HepG2 (cell line): ENCODE measurements at regions not wholly inside any gene's neighbourhood (a gene's known extent, or its start where the extent isn't known, plus 50 kb on each side); places are given as distances from the start of the nearest gene placed in this dataset.
A peak's percentile ranks its signal among the peaks of the same experiment; 100 is the strongest.

ENCODE experiments used
- ATAC-seq: fragments of 200-7000 bp; cut with Tn5 transposase; 3 replicates; pipeline ENCODE4 v1.9.1; 2020; ENCODE audit warnings: mild to moderate bottlenecking, moderate library complexity
- BruUV-seq: library from RNA; stranded (reverse); fragments of 400-500 nt; replicated peaks from 2 replicates; lab custom pipeline; 2021; lab: Mats Ljungman, UMichigan
- CTCF ChIA-PET: fragments of 300-600 bp; formaldehyde crosslinking; extraction: SDS; loops from one replicate; lab custom pipeline; 2021; ENCODE audit warnings: low total read pairs, inconsistent platforms, low intra/inter-chr PET ratio; lab: Yijun Ruan, JAX
- POLR2A ChIA-PET: fragments of 350-600 bp; sonication (Branson Sonifier 250); formaldehyde crosslinking; loops from one replicate; lab custom pipeline; 2020; ENCODE audit warnings: antibody characterized with exemption, inconsistent platforms; lab: Yijun Ruan, JAX
- DNase-seq: peaks from one replicate; pipeline ENCODE4 v3.0.0-alpha.2; 2015; ENCODE audit warnings: low spot score
- FAIRE-seq: peaks from 3 replicates; lab custom pipeline; 2011; peaks lifted over from hg19 to GRCh38; lab: Jason Lieb, UNC
- H2AFZ ChIP-seq: one replicate; pipeline ENCODE4 v1.6.1; 2011; ENCODE audit warnings: low read length, inconsistent platforms
- H3K27ac ChIP-seq: fragments of 300-600 bp; 3 replicates; pipeline ENCODE4 v1.8.0; 2011; ENCODE audit warnings: mixed run types, mild to moderate bottlenecking, mixed read lengths, low read length, inconsistent platforms; ENCODE audit not compliant: insufficient read depth; ENCODE audit errors: extremely low read length
- H3K27me3 ChIP-seq, 2 experiments: fragments of 200-600 bp in 1 of 2; 2 replicates in 1 of 2; 3 replicates in 1 of 2; pipeline versions ENCODE4 v1.6.0 to v1.8.0; 2011; ENCODE audit warnings: low read length in 2 of 2, mild to moderate bottlenecking in 2 of 2, moderate library complexity in 2 of 2, inconsistent platforms in 1 of 2; ENCODE audit not compliant: insufficient read depth in 2 of 2, control insufficient read depth in 1 of 2
- H3K36me3 ChIP-seq, 2 experiments: fragments of 200-600 bp in 1 of 2; replicated peaks in 1 of 2; 2 replicates in 1 of 2; 3 replicates in 1 of 2; pipeline versions ENCODE4 v1.5.1 to v1.8.0; 2011; ENCODE audit warnings: low read length in 2 of 2, inconsistent platforms in 1 of 2; ENCODE audit not compliant: insufficient read depth in 2 of 2, control insufficient read depth in 1 of 2
- H3K4me1 ChIP-seq: 2 replicates; pipeline ENCODE4 v1.5.1; 2012; ENCODE audit warnings: low read length, inconsistent platforms; ENCODE audit not compliant: insufficient read depth
- H3K4me2 ChIP-seq: 2 replicates; pipeline ENCODE4 v1.6.0; 2011; ENCODE audit warnings: low read depth, low read length, inconsistent platforms
- H3K4me3 ChIP-seq, 3 experiments: fragments of 200-600 bp in 1 of 3; sonication (generic), shearing (Covaris generic) in 1 of 3; replicated peaks in 1 of 3; 2 replicates each; pipeline ENCODE4 v1.5.1; 2011 to 2016; ENCODE audit warnings: low read length in 3 of 3, inconsistent platforms in 2 of 3, low read depth in 2 of 3, mild to moderate bottlenecking in 2 of 3, control low read depth in 1 of 3, mixed read lengths in 1 of 3; ENCODE audit not compliant: insufficient read depth in 1 of 3
- H3K79me2 ChIP-seq: one replicate; pipeline ENCODE4 v1.6.1; 2011; ENCODE audit warnings: low read length, inconsistent platforms; ENCODE audit not compliant: insufficient read depth
- H3K9ac ChIP-seq: 2 replicates; pipeline ENCODE4 v1.6.0; 2011; ENCODE audit warnings: mild to moderate bottlenecking, low read depth, low read length, inconsistent platforms; ENCODE audit not compliant: insufficient read depth
- H3K9me3 ChIP-seq: 2 replicates; pipeline ENCODE4 v1.5.1; 2012; ENCODE audit warnings: mild to moderate bottlenecking, low read length
- H4K20me1 ChIP-seq: 2 replicates; pipeline ENCODE4 v1.6.0; 2011; ENCODE audit warnings: inconsistent platforms, mild to moderate bottlenecking, low read length, moderate library complexity; ENCODE audit not compliant: insufficient read depth
- ESRRA ChIP-seq: sonication (generic); formaldehyde crosslinking; IDR thresholded peaks from 2 replicates; pipeline ENCODE4 v1.5.1; 2020; ENCODE audit warnings: mild to moderate bottlenecking, low read depth, missing genetic modification reagents
- HOXD1 ChIP-seq: sonication (generic); formaldehyde crosslinking; IDR thresholded peaks from 2 replicates; pipeline ENCODE4 v1.5.0; 2020; ENCODE audit warnings: missing genetic modification reagents
- NCOA5 ChIP-seq: sonication (generic); formaldehyde crosslinking; IDR thresholded peaks from 2 replicates; pipeline ENCODE4 v1.4.0; 2020; ENCODE audit warnings: missing genetic modification reagents
- NFE2L1 ChIP-seq: sonication (generic); formaldehyde crosslinking; IDR thresholded peaks from 2 replicates; pipeline ENCODE4 v1.4.0; 2020; ENCODE audit warnings: missing genetic modification reagents, mild to moderate bottlenecking, borderline replicate concordance
- PAWR ChIP-seq: sonication (generic); formaldehyde crosslinking; IDR thresholded peaks from 2 replicates; pipeline ENCODE4 v1.4.0; 2020; ENCODE audit warnings: missing genetic modification reagents, mild to moderate bottlenecking, borderline replicate concordance
- PLSCR1 ChIP-seq: sonication (generic); formaldehyde crosslinking; IDR thresholded peaks from 2 replicates; pipeline ENCODE4 v1.5.0; 2020; ENCODE audit warnings: missing genetic modification reagents, mild to moderate bottlenecking, borderline replicate concordance
- RARG ChIP-seq: sonication (generic); formaldehyde crosslinking; IDR thresholded peaks from 2 replicates; pipeline ENCODE4 v1.4.0; 2020; ENCODE audit warnings: low read depth, mild to moderate bottlenecking, missing genetic modification reagents
- SALL2 ChIP-seq: sonication (generic); formaldehyde crosslinking; IDR thresholded peaks from 2 replicates; pipeline ENCODE4 v1.8.1; 2023; ENCODE audit warnings: mild to moderate bottlenecking, missing genetic modification reagents, inconsistent platforms
- STAT6 ChIP-seq: sonication (generic); formaldehyde crosslinking; IDR thresholded peaks from 2 replicates; pipeline ENCODE4 v1.4.0; 2020; ENCODE audit warnings: missing genetic modification reagents, mild to moderate bottlenecking, borderline replicate concordance
- ZNF280B ChIP-seq: sonication (generic); formaldehyde crosslinking; IDR thresholded peaks from 2 replicates; pipeline ENCODE4 v1.5.0; 2020; ENCODE audit warnings: missing genetic modification reagents, mild to moderate bottlenecking, borderline replicate concordance
- ZNF446 ChIP-seq: sonication (generic); formaldehyde crosslinking; IDR thresholded peaks from 2 replicates; pipeline ENCODE4 v1.5.0; 2020; ENCODE audit warnings: mild to moderate bottlenecking, missing genetic modification reagents
- ZNF496 ChIP-seq: sonication (generic); formaldehyde crosslinking; IDR thresholded peaks from 2 replicates; pipeline ENCODE4 v1.8.1; 2023; ENCODE audit warnings: mild to moderate bottlenecking, moderate library complexity, missing genetic modification reagents; ENCODE audit not compliant: insufficient replicate concordance
- ZNF570 ChIP-seq: sonication (generic); formaldehyde crosslinking; IDR thresholded peaks from 2 replicates; pipeline ENCODE4 v1.4.0; 2020; ENCODE audit warnings: mild to moderate bottlenecking, missing genetic modification reagents, borderline replicate concordance
- WGBS: methylation state at CpG from one replicate; pipeline ENCODE4 v1.1.6; 2017; ENCODE audit warnings: low lambda C conversion rate; 5-methylcytosine and 5-hydroxymethylcytosine counted together
- in situ Hi-C: cut with HindIII; loops from 2 replicates; pipeline ENCODE4 v1.10.0; 2017; ENCODE audit warnings: low pct_unique_long_range_greater_than_20kb; ENCODE audit not compliant: extremely low pct_ligation_motif_present
- intact Hi-C: fragments of 100-400 bp; cut with micrococcal nuclease; formaldehyde crosslinking; loops from one replicate; pipeline ENCODE4 v1.10.0; 2022; ENCODE audit not compliant: unreplicated experiment

- Histone ChIP-seq H3K27me3 (peaks cover 2 to 48% of the 10 kb centered on the region in 2 experiments; a peak in 3 of 5 replicates), H3K4me3 (no peak overlapping the region), H3K9me3 (peaks cover 3% of the 10 kb centered on the region; the same call in 1 of the 2 replicates), H3K9ac (no peak overlapping the region), H2AFZ (no peak overlapping the region), H3K4me2 (no peak overlapping the region), H3K36me3 (no peaks in the 10 kb centered on the region)
- in situ Hi-C loops, result loop anchor here (10.0 to 25.0 kb wide), 2 partner anchors 324 to 566 kb away; no protein-coding TSS in a partner anchor
- DNase-seq, result no peak
- no peak for FAIRE-seq
- 0 out of 3 replicates have a peak, but pooled peaks have one; percentile 20 for ATAC-seq
- POLR2A ChIA-PET, result no interaction called here
- intact Hi-C loops, result loop anchor here (5.0 to 10.0 kb wide), 4 partner anchors 319 to 996 kb away; no protein-coding TSS in a partner anchor
- TF ChIP-seq ZNF280B (CRISPR knock-in tag), result no peak
- no peak for TF ChIP-seq SALL2 (CRISPR knock-in tag)
- TF ChIP-seq NCOA5 (CRISPR knock-in tag), result no peak
- no peak for TF ChIP-seq ZNF446
- no peak for TF ChIP-seq NFE2L1 (CRISPR knock-in tag)
- TF ChIP-seq PLSCR1 (CRISPR knock-in tag), result no peak
- TF ChIP-seq ZNF570 (CRISPR knock-in tag), result no peak
- no peak for TF ChIP-seq ZNF496 (CRISPR knock-in tag)
- no peak for TF ChIP-seq HOXD1 (CRISPR knock-in tag)
- TF ChIP-seq ESRRA, result no peak
- no peak for TF ChIP-seq STAT6
- TF ChIP-seq RARG (CRISPR knock-in tag), result no peak
- TF ChIP-seq PAWR (CRISPR knock-in tag), result no peak
- TF ChIP-seq, all 625 proteins: peak for 0
- no TSS peak for BruUV-seq
- no peaks in the 10 kb centered on the region for H4K20me1 ChIP-seq
- no peak overlapping the region for H3K27ac ChIP-seq
- no peaks in the 10 kb centered on the region for H3K79me2 ChIP-seq
- CTCF ChIA-PET, result no interaction called here
- 12% methylated on average over 8 of the region's 8 CpGs for WGBS
- no peaks in the 10 kb centered on the region for H3K4me1 ChIP-seq
Measured at GRCh38 chr2:133888621-133889219, 320.5 kb upstream of the NCKAP5 start.
